NB4 (cell line): ENCODE measurements at regions not wholly inside any gene's neighbourhood (a gene's known extent, or its start where the extent isn't known, plus 50 kb on each side); places are given as distances from the start of the nearest gene placed in this dataset.
A peak's percentile ranks its signal among the peaks of the same experiment; 100 is the strongest.

Source experiments
- DNase-seq: peaks from one replicate; pipeline ENCODE4 v3.0.0; 2010; ENCODE audit warnings: low read depth
- H3K4me3 ChIP-seq: one replicate; pipeline ENCODE4 v1.5.1; 2011; ENCODE audit warnings: mild to moderate bottlenecking, low read depth, low read length, moderate library complexity
- CTCF ChIP-seq: IDR thresholded peaks from one replicate; pipeline ENCODE4 v1.5.1; 2012; ENCODE audit warnings: low read depth, low read length
- MAX ChIP-seq: IDR thresholded peaks from 2 replicates; pipeline ENCODE4 v1.6.1; 2011; ENCODE audit warnings: low read depth, low read length
- MYC ChIP-seq: IDR thresholded peaks from 2 replicates; pipeline ENCODE4 v1.6.1; 2011; ENCODE audit warnings: low read depth, low read length
- POLR2A ChIP-seq: IDR thresholded peaks from 2 replicates; pipeline ENCODE4 v1.6.1; 2011; ENCODE audit warnings: mild to moderate bottlenecking; ENCODE audit not compliant: insufficient read length; ENCODE audit errors: extremely low read depth

- no peak overlapping the region for H3K4me3 ChIP-seq
- TF ChIP-seq MAX (no peak), CTCF (no peak), POLR2A (no peak), MYC (no peak)
- no peak for DNase-seq
These were observed 86.8 kb upstream of the LANCL2 start for GRCh38 chr7:55278321-55278720.

GRCh38 chr7:55279080-55279845 lies 85.9 kb upstream of the LANCL2 start:
- TF ChIP-seq MYC, result no peak
- no peak for TF ChIP-seq CTCF
- no peak for TF ChIP-seq MAX
- TF ChIP-seq POLR2A, result no peak
- no peak for DNase-seq

GRCh38 chr7:55280031-55280454 lies 85.1 kb upstream of the LANCL2 start:
- H3K4me3 ChIP-seq, result no peak overlapping the region
- DNase-seq, result peak; percentile 79
- peak; percentile 58 for TF ChIP-seq CTCF
- no peak for TF ChIP-seq POLR2A

More at GRCh38 chr7:55279080-55279845, 85.9 kb upstream of the LANCL2 start:
- H3K4me3 ChIP-seq, result no peak overlapping the region

- no peak for DNase-seq
- H3K4me3 ChIP-seq, result no peak overlapping the region
- TF ChIP-seq CTCF (no peak), MYC (no peak), POLR2A (no peak), MAX (no peak)
These were observed 79.5 kb upstream of the LANCL2 start for GRCh38 chr7:55285665-55286064.

GRCh38 chr7:55286666-55287065 lies 78.5 kb upstream of the LANCL2 start:
- no peak overlapping the region for H3K4me3 ChIP-seq
- no peak for TF ChIP-seq CTCF
- DNase-seq, result no peak

GRCh38 chr7:55288070-55288824 lies 76.9 kb upstream of the LANCL2 start:
- no peak overlapping the region for H3K4me3 ChIP-seq
- TF ChIP-seq MYC (no peak), CTCF (no peak), MAX (no peak), POLR2A (no peak)
- no peak for DNase-seq
